GM23338 (cell line): ENCODE measurements at regions not wholly inside any gene's neighbourhood (a gene's known extent, or its start where the extent isn't known, plus 50 kb on each side); places are given as distances from the start of the nearest gene placed in this dataset.

Experiments
- ATAC-seq: fragments of 200-7000 bp; cut with Tn5 transposase; 3 replicates; pipeline ENCODE4 v1.9.1; 2020
- DNase-seq: peaks from one replicate; pipeline ENCODE4 v3.0.0-alpha.2; 2015; ENCODE audit warnings: low spot score
- H2AFZ ChIP-seq: fragments of 200-600 bp; sonication (generic); 2 replicates; pipeline ENCODE4 v1.8.0; 2016; ENCODE audit warnings: antibody characterized with exemption, mild to moderate bottlenecking, moderate library complexity
- H3F3A ChIP-seq: fragments of 200-600 bp; sonication (generic); replicated peaks from 2 replicates; pipeline ENCODE4 v1.8.0; 2017; ENCODE audit warnings: antibody characterized with exemption, mixed run types, low read depth
- H3K27ac ChIP-seq: fragments of 200-600 bp; sonication (generic); 2 replicates; pipeline ENCODE4 v1.6.1; 2016; ENCODE audit warnings: low read depth
- H3K27me3 ChIP-seq: fragments of 200-600 bp; sonication (generic); 2 replicates; pipeline ENCODE4 v1.8.0; 2016; ENCODE audit warnings: mild to moderate bottlenecking, mixed run types, moderate library complexity; ENCODE audit not compliant: insufficient read depth
- H3K36me3 ChIP-seq: fragments of 200-600 bp; sonication (generic); 2 replicates; pipeline ENCODE4 v1.8.0; 2016; ENCODE audit warnings: mild to moderate bottlenecking; ENCODE audit not compliant: insufficient read depth
- H3K4me1 ChIP-seq: fragments of 200-600 bp; sonication (generic); 2 replicates; pipeline ENCODE4 v1.8.0; 2016; ENCODE audit warnings: mild to moderate bottlenecking, moderate library complexity; ENCODE audit not compliant: insufficient read depth
- H3K4me2 ChIP-seq: fragments of 200-600 bp; sonication (generic); 2 replicates; pipeline ENCODE4 v1.7.1; 2017; ENCODE audit warnings: mixed run types
- H3K4me3 ChIP-seq: fragments of 200-600 bp; sonication (generic); 2 replicates; pipeline ENCODE4 v1.6.1; 2016; ENCODE audit warnings: mixed run types
- H3K79me2 ChIP-seq: fragments of 200-600 bp; sonication (generic); replicated peaks from 2 replicates; pipeline ENCODE4 v1.8.0; 2017; ENCODE audit warnings: mild to moderate bottlenecking; ENCODE audit not compliant: insufficient read depth
- H3K9me2 ChIP-seq: fragments of 200-600 bp; sonication (generic); 2 replicates; pipeline ENCODE4 v1.8.0; 2017; ENCODE audit not compliant: insufficient read depth
- H4K20me1 ChIP-seq: fragments of 200-600 bp; sonication (generic); replicated peaks from 2 replicates; pipeline ENCODE4 v1.8.0; 2017; ENCODE audit warnings: mild to moderate bottlenecking; ENCODE audit not compliant: insufficient read depth
- H3K27ac Mint-ChIP-seq: 2 replicates; pipeline ENCODE4 v1.8.0; 2020; ENCODE audit warnings: inconsistent platforms, mild to moderate bottlenecking, moderate library complexity, mixed read lengths
- H3K27me3 Mint-ChIP-seq: 3 replicates; pipeline ENCODE4 v1.8.0; 2022; ENCODE audit warnings: low read depth, mild to moderate bottlenecking, moderate library complexity, mixed read lengths, inconsistent platforms; ENCODE audit not compliant: insufficient read depth, poor library complexity
- H3K36me3 Mint-ChIP-seq: 3 replicates; pipeline ENCODE4 v1.8.0; 2021; ENCODE audit warnings: low read depth, mild to moderate bottlenecking, inconsistent platforms, moderate library complexity, mixed read lengths
- H3K4me1 Mint-ChIP-seq: 3 replicates; pipeline ENCODE4 v1.8.0; 2020; ENCODE audit warnings: mild to moderate bottlenecking, inconsistent platforms, mixed read lengths
- H3K4me3 Mint-ChIP-seq: 3 replicates; pipeline ENCODE4 v1.8.0; 2021; ENCODE audit warnings: moderate library complexity, mild to moderate bottlenecking, inconsistent platforms, mixed read lengths
- H3K9me3 Mint-ChIP-seq: 3 replicates; pipeline ENCODE4 v1.8.0; 2020; ENCODE audit warnings: moderate library complexity, mild to moderate bottlenecking, inconsistent platforms, mixed read lengths
- CREB1 ChIP-seq: fragments of 250-450 bp; sonication (Bioruptor Pico); IDR thresholded peaks from 2 replicates; pipeline ENCODE4 v1.5.0; 2020; ENCODE audit warnings: low read depth, mild to moderate bottlenecking, moderate library complexity
- CTCF ChIP-seq, 2 experiments: fragments of 200-600 bp in 1 of 2; sonication (generic) in 1 of 2; conservative IDR thresholded peaks; 2 replicates each; pipeline versions ENCODE4 v1.5.1 to v1.6.1; 2016 to 2017; ENCODE audit warnings: antibody characterized with exemption in 2 of 2, low read depth in 2 of 2, mild to moderate bottlenecking in 2 of 2, moderate library complexity in 1 of 2
- EZH2 ChIP-seq: fragments of 200-600 bp; sonication (generic); IDR thresholded peaks from one replicate; pipeline ENCODE4 v1.8.0; 2017; ENCODE audit warnings: antibody characterized with exemption, mild to moderate bottlenecking, low read depth; ENCODE audit not compliant: unreplicated experiment
- EZH2phosphoT487 ChIP-seq: fragments of 200-600 bp; sonication (generic); IDR thresholded peaks from one replicate; pipeline ENCODE4 v1.8.1; 2018; ENCODE audit warnings: antibody characterized with exemption; ENCODE audit not compliant: unreplicated experiment
- JUNB ChIP-seq: IDR thresholded peaks from one replicate; pipeline ENCODE4 v1.6.1; 2016; ENCODE audit warnings: antibody characterized with exemption; ENCODE audit not compliant: unreplicated experiment
- NANOG ChIP-seq: IDR thresholded peaks from 2 replicates; pipeline ENCODE4 v1.6.1; 2016; ENCODE audit warnings: antibody characterized with exemption, borderline replicate concordance
- POLR2AphosphoS5 ChIP-seq: IDR thresholded peaks from 2 replicates; pipeline ENCODE4 v1.6.1; 2016; ENCODE audit warnings: antibody characterized with exemption, low read depth
- REST ChIP-seq: IDR thresholded peaks from one replicate; pipeline ENCODE4 v1.6.1; 2018; ENCODE audit warnings: antibody characterized with exemption; ENCODE audit not compliant: unreplicated experiment
- STAT1 ChIP-seq: IDR thresholded peaks from one replicate; pipeline ENCODE4 v1.6.1; 2016; ENCODE audit warnings: antibody characterized with exemption; ENCODE audit not compliant: unreplicated experiment
- ZNF114 ChIP-seq: fragments of 250-450 bp; sonication (Bioruptor Pico); IDR thresholded peaks from 2 replicates; pipeline ENCODE4 v1.5.0; 2020; ENCODE audit warnings: mild to moderate bottlenecking, moderate library complexity
- ZNF331 ChIP-seq: fragments of 250-450 bp; sonication (Bioruptor Pico); IDR thresholded peaks from 2 replicates; pipeline ENCODE4 v1.5.0; 2020; ENCODE audit warnings: low read depth, mild to moderate bottlenecking, moderate library complexity
- ZNF462 ChIP-seq: fragments of 250-450 bp; sonication (Bioruptor Pico); IDR thresholded peaks from 2 replicates; pipeline ENCODE4 v1.5.0; 2020; ENCODE audit warnings: mild to moderate bottlenecking, moderate library complexity
- TF ChIP-seq, protein P1 (sequence below): IDR thresholded peaks from 2 replicates; pipeline ENCODE4 v1.6.1; 2016; ENCODE audit warnings: antibody characterized with exemption

GRCh38 chr9:135211524-135211890 lies 124.0 kb downstream of the OLFM1 start:
- Mint-ChIP-seq H3K27ac (no peak overlapping the region), H3K27me3 (peaks cover 15% of the 10 kb centered on the region), H3K36me3 (peaks cover 12% of the 10 kb centered on the region; the same call in 1 of the 3 replicates), H3K4me3 (no peak overlapping the region), H3K9me3 (peaks cover 23% of the 10 kb centered on the region), H3K4me1 (peaks cover 2% of the 10 kb centered on the region; the same call in 2 of the 3 replicates)
- no peaks in the 10 kb centered on the region for H3K9me2 ChIP-seq
- H3K27me3 ChIP-seq = no peaks in the 10 kb centered on the region
- no peaks in the 10 kb centered on the region for H3F3A ChIP-seq
- DNase-seq (no peak), ATAC-seq (no peak)
- no peak for TF ChIP-seq ZNF331 (CRISPR knock-in tag)
- no peak for TF ChIP-seq NANOG
- no peak for TF ChIP-seq STAT1
- TF ChIP-seq CTCF (conservative IDR thresholded peaks at IDR 0.05; ENCODE audit: low read depth in 2 of 2) = no peak
- TF ChIP-seq JUNB = no peak
- TF ChIP-seq CREB1 (CRISPR knock-in tag) = no peak
- TF ChIP-seq ZNF114 (CRISPR knock-in tag) = no peak
- TF ChIP-seq, protein P1, sequence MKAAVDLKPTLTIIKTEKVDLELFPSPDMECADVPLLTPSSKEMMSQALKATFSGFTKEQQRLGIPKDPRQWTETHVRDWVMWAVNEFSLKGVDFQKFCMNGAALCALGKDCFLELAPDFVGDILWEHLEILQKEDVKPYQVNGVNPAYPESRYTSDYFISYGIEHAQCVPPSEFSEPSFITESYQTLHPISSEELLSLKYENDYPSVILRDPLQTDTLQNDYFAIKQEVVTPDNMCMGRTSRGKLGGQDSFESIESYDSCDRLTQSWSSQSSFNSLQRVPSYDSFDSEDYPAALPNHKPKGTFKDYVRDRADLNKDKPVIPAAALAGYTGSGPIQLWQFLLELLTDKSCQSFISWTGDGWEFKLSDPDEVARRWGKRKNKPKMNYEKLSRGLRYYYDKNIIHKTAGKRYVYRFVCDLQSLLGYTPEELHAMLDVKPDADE = no peak
- no peak for TF ChIP-seq EZH2
- TF ChIP-seq EZH2phosphoT487 = no peak
- TF ChIP-seq POLR2AphosphoS5 = no peak
- TF ChIP-seq ZNF462 (CRISPR knock-in tag) = no peak
- TF ChIP-seq REST = no peak
- no peak overlapping the region for H2AFZ ChIP-seq
- no peaks in the 10 kb centered on the region for H3K36me3 ChIP-seq
- H4K20me1 ChIP-seq = no peaks in the 10 kb centered on the region
- no peak overlapping the region for H3K4me2 ChIP-seq
- no peaks in the 10 kb centered on the region for H3K79me2 ChIP-seq
- H3K4me3 ChIP-seq = no peak overlapping the region
- no peaks in the 10 kb centered on the region for H3K4me1 ChIP-seq
- no peak overlapping the region for H3K27ac ChIP-seq
